ENCODE measurements at regions not wholly inside any gene's neighbourhood (a gene's known extent, or its start where the extent isn't known, plus 50 kb on each side); places are given as distances from the start of the nearest gene placed in this dataset.

GRCh38 chr21:41070284-41070683, 97.7 kb upstream of the BACE2 start:
- H2AFZ ChIP-seq (ENCODE audit: low read length), result no peak overlapping the region
- H3K4me2 ChIP-seq (ENCODE audit: low read length), result no peak overlapping the region
- intact Hi-C loops (cut with micrococcal nuclease; ENCODE audit: unreplicated experiment), result no loop called here
- H3K4me3 ChIP-seq (ENCODE audit: low read depth, low read length, poor library complexity, severe bottlenecking), result no peak overlapping the region
- POLR2A ChIA-PET, result no interaction called here
- H3K79me2 ChIP-seq (ENCODE audit: insufficient read depth, low read depth, low read length), result no peaks in the 10 kb centered on the region
- TF ChIP-seq CTCF (conservative IDR thresholded peaks at IDR 0.05; ENCODE audit: low read length) (no peak), EZH2phosphoT487 (IDR thresholded peaks at IDR 0.05; ENCODE audit: borderline replicate concordance, low read depth, low read length) (no peak)
- H3K36me3 ChIP-seq (ENCODE audit: insufficient read depth, low read length), result no peaks in the 10 kb centered on the region
- CTCF ChIA-PET (ENCODE audit: unreplicated experiment), result no interaction called here
- H4K20me1 ChIP-seq (ENCODE audit: insufficient read depth, low read length), result no peaks in the 10 kb centered on the region
- no peaks in the 10 kb centered on the region for H3K9me3 ChIP-seq (ENCODE audit: low read length)
- no TSS peak for BruUV-seq (replicated peaks)
- H3K27ac ChIP-seq (ENCODE audit: low read depth, low read length, poor library complexity, severe bottlenecking), result no peak overlapping the region
- no peak for DNase-seq (ENCODE audit: low spot score)
- H3K4me1 ChIP-seq (ENCODE audit: insufficient read depth, low read length, poor library complexity, severe bottlenecking), result no peaks in the 10 kb centered on the region
- no peaks in the 10 kb centered on the region for H3K9me2 ChIP-seq (ENCODE audit: insufficient read depth, low read length)

GRCh38 chr21:41071258-41072171, 96.4 kb upstream of the BACE2 start:
- Histone ChIP-seq H3K4me2 (ENCODE audit: low read length) (no peak overlapping the region), H3K79me2 (ENCODE audit: insufficient read depth, low read depth, low read length) (no peaks in the 10 kb centered on the region), H3K4me1 (ENCODE audit: insufficient read depth, low read length, poor library complexity, severe bottlenecking) (no peaks in the 10 kb centered on the region), H3K9me2 (ENCODE audit: insufficient read depth, low read length) (no peaks in the 10 kb centered on the region), H3K9me3 (ENCODE audit: low read length) (no peaks in the 10 kb centered on the region), H4K20me1 (ENCODE audit: insufficient read depth, low read length) (no peaks in the 10 kb centered on the region), H3K27ac (ENCODE audit: low read depth, low read length, poor library complexity, severe bottlenecking) (no peak overlapping the region), H3K36me3 (ENCODE audit: insufficient read depth, low read length) (no peaks in the 10 kb centered on the region), H3K4me3 (ENCODE audit: low read depth, low read length, poor library complexity, severe bottlenecking) (no peak overlapping the region), H2AFZ (ENCODE audit: low read length) (no peak overlapping the region)
- ChIA-PET POLR2A (interaction anchor here (0.7 kb wide), 1 partner anchor 34 kb away, joined by 3 read pairs; no protein-coding TSS in a partner anchor), CTCF (ENCODE audit: unreplicated experiment) (no interaction called here)
- intact Hi-C loops (cut with micrococcal nuclease; ENCODE audit: unreplicated experiment), result no loop called here
- TF ChIP-seq CTCF (conservative IDR thresholded peaks at IDR 0.05; ENCODE audit: low read length), result peak; percentile 62
- TF ChIP-seq EZH2phosphoT487 (IDR thresholded peaks at IDR 0.05; ENCODE audit: borderline replicate concordance, low read depth, low read length), result no peak
- peak; percentile 2 for DNase-seq (ENCODE audit: low spot score)
- no TSS peak for BruUV-seq (replicated peaks)

- POLR2A ChIA-PET, result no interaction called here
These were observed 94.4 kb upstream of the BACE2 start for GRCh38 chr21:41073558-41073957.

More at GRCh38 chr21:41073558-41073957, 94.4 kb upstream of the BACE2 start:
- no peak overlapping the region for H3K27ac ChIP-seq (ENCODE audit: low read depth, low read length, poor library complexity, severe bottlenecking)
- H3K4me3 ChIP-seq (ENCODE audit: low read depth, low read length, poor library complexity, severe bottlenecking), result no peak overlapping the region
- H3K79me2 ChIP-seq (ENCODE audit: insufficient read depth, low read depth, low read length), result no peaks in the 10 kb centered on the region
- no peak for DNase-seq (ENCODE audit: low spot score)
- CTCF ChIA-PET (ENCODE audit: unreplicated experiment), result no interaction called here
- no peak overlapping the region for H2AFZ ChIP-seq (ENCODE audit: low read length)
- no peaks in the 10 kb centered on the region for H3K9me3 ChIP-seq (ENCODE audit: low read length)
- no peaks in the 10 kb centered on the region for H3K9me2 ChIP-seq (ENCODE audit: insufficient read depth, low read length)
- TF ChIP-seq CTCF (conservative IDR thresholded peaks at IDR 0.05; ENCODE audit: low read length), result no peak
- TF ChIP-seq EZH2phosphoT487 (IDR thresholded peaks at IDR 0.05; ENCODE audit: borderline replicate concordance, low read depth, low read length), result no peak
- intact Hi-C loops (cut with micrococcal nuclease; ENCODE audit: unreplicated experiment), result no loop called here
- H3K4me2 ChIP-seq (ENCODE audit: low read length), result no peak overlapping the region
- no peaks in the 10 kb centered on the region for H3K4me1 ChIP-seq (ENCODE audit: insufficient read depth, low read length, poor library complexity, severe bottlenecking)
- no peaks in the 10 kb centered on the region for H3K36me3 ChIP-seq (ENCODE audit: insufficient read depth, low read length)
- BruUV-seq (replicated peaks), result no TSS peak
- H4K20me1 ChIP-seq (ENCODE audit: insufficient read depth, low read length), result no peaks in the 10 kb centered on the region
